GM12878 (cell line): ENCODE measurements at regions not wholly inside any gene's neighbourhood (a gene's known extent, or its start where the extent isn't known, plus 50 kb on each side); places are given as distances from the start of the nearest gene placed in this dataset.

Experiments used
- ATAC-seq: fragments of 200-7000 bp; cut with Tn5 transposase; 3 replicates; pipeline ENCODE4 v1.9.1; 2020; ENCODE audit warnings: mild to moderate bottlenecking, moderate library complexity
- BruUV-seq: library from RNA; stranded (reverse); fragments of 400-500 nt; replicated peaks from 2 replicates; lab custom pipeline; 2021; lab: Mats Ljungman, UMichigan
- CTCF ChIA-PET: fragments of 300-600 bp; sonication (Branson Sonifier 250); formaldehyde crosslinking; extraction: SDS; loops from one replicate; lab custom pipeline; 2021; ENCODE audit warnings: inconsistent platforms; lab: Yijun Ruan, JAX
- POLR2A ChIA-PET: fragments of 350-600 bp; formaldehyde crosslinking; extraction: SDS; loops from one replicate; lab custom pipeline; 2021; ENCODE audit warnings: inconsistent platforms; lab: Charles Lee
- RAD21 ChIA-PET: fragments of 300-600 bp; sonication (Branson Sonifier 250); formaldehyde crosslinking; loops from one replicate; lab custom pipeline; 2023; ENCODE audit warnings: antibody characterized with exemption; ENCODE audit not compliant: unreplicated experiment; lab: Charles Lee
- SMC1A ChIA-PET: fragments of 300-600 bp; sonication (Branson Sonifier 250); formaldehyde crosslinking; loops from one replicate; lab custom pipeline; 2023; ENCODE audit not compliant: unreplicated experiment, uncharacterized antibody; lab: Charles Lee
- DNase-seq: peaks from one replicate; pipeline ENCODE4 v3.0.0-alpha.2; 2011; ENCODE audit warnings: low read depth, low spot score
- FAIRE-seq: peaks from 3 replicates; lab custom pipeline; 2011; peaks lifted over from hg19 to GRCh38; lab: Jason Lieb, UNC
- H2AFZ ChIP-seq: 2 replicates; pipeline ENCODE4 v1.6.0; 2011; ENCODE audit warnings: low read depth, low read length, control low read depth; ENCODE audit not compliant: control insufficient read depth
- H3K27ac ChIP-seq: 2 replicates; pipeline ENCODE4 v1.5.1; 2011; ENCODE audit warnings: control low read depth; ENCODE audit not compliant: control insufficient read depth, insufficient read depth
- H3K27me3 ChIP-seq, 2 experiments: replicated peaks in 1 of 2; 2 replicates each; pipeline versions ENCODE4 v1.6.0 to v1.6.1; 2011; ENCODE audit warnings: low read length in 1 of 2; ENCODE audit not compliant: control insufficient read depth in 2 of 2, insufficient read depth in 2 of 2
- H3K36me3 ChIP-seq, 2 experiments: 2 replicates each; pipeline ENCODE4 v1.5.1; 2011; ENCODE audit warnings: low read length in 1 of 2; ENCODE audit not compliant: control insufficient read depth in 2 of 2, insufficient read depth in 2 of 2
- H3K4me1 ChIP-seq: 2 replicates; pipeline ENCODE4 v1.6.1; 2011; ENCODE audit warnings: mild to moderate bottlenecking, low read length, moderate library complexity, mixed read lengths; ENCODE audit not compliant: control insufficient read depth, insufficient read depth
- H3K4me2 ChIP-seq: 2 replicates; pipeline ENCODE4 v1.6.0; 2011; ENCODE audit warnings: control low read depth; ENCODE audit not compliant: control insufficient read depth, insufficient read depth
- H3K4me3 ChIP-seq: fragments of 200-600 bp; sonication (generic); 2 replicates; pipeline ENCODE4 v1.5.1; 2016
- H3K79me2 ChIP-seq: 2 replicates; pipeline ENCODE4 v1.6.0; 2011; ENCODE audit warnings: low read length; ENCODE audit not compliant: control insufficient read depth, insufficient read depth
- H3K9ac ChIP-seq: 2 replicates; pipeline ENCODE4 v1.8.0; 2011; ENCODE audit warnings: low read length, control low read depth, mixed read lengths; ENCODE audit not compliant: control insufficient read depth, insufficient read depth
- H3K9me3 ChIP-seq: replicated peaks from 3 replicates; pipeline ENCODE4 v1.5.1; 2011; ENCODE audit warnings: mild to moderate bottlenecking, low read length; ENCODE audit not compliant: control insufficient read depth, insufficient read depth
- H4K20me1 ChIP-seq: 2 replicates; pipeline ENCODE4 v1.6.0; 2011; ENCODE audit not compliant: control insufficient read depth, insufficient read depth
- HDGF ChIP-seq: fragments of 450-650 bp; IDR thresholded peaks from 2 replicates; pipeline ENCODE4 v1.6.1; 2016; ENCODE audit warnings: antibody characterized with exemption
- JUNB ChIP-seq: IDR thresholded peaks from 2 replicates; pipeline ENCODE4 v1.6.1; 2016; ENCODE audit warnings: antibody characterized with exemption, mild to moderate bottlenecking
- JUND ChIP-seq: IDR thresholded peaks from 2 replicates; pipeline ENCODE4 v1.6.1; 2012; ENCODE audit warnings: low read depth, mild to moderate bottlenecking, low read length, improper control_type of control experiment, moderate library complexity
- MEF2A ChIP-seq: IDR thresholded peaks from 2 replicates; pipeline ENCODE4 v1.6.1; 2011; ENCODE audit warnings: low read depth, mild to moderate bottlenecking, low read length, moderate library complexity; ENCODE audit not compliant: insufficient read depth
- RAD21 ChIP-seq: IDR thresholded peaks from 2 replicates; pipeline ENCODE4 v1.6.1; 2011; ENCODE audit warnings: mild to moderate bottlenecking, low read depth, low read length, moderate library complexity; ENCODE audit not compliant: insufficient read depth
- RELA ChIP-seq: fragments of 450-650 bp; IDR thresholded peaks from 2 replicates; pipeline ENCODE4 v1.8.0; 2014; ENCODE audit warnings: borderline replicate concordance; ENCODE audit not compliant: partially characterized antibody
- SMAD1 ChIP-seq: fragments of 450-650 bp; IDR thresholded peaks from 2 replicates; pipeline ENCODE4 v1.6.1; 2018; ENCODE audit warnings: mild to moderate bottlenecking, low read depth; ENCODE audit not compliant: partially characterized antibody
- STAT1 ChIP-seq: fragments of 450-650 bp; conservative IDR thresholded peaks from 2 replicates; pipeline ENCODE4 v1.6.1; 2014; ENCODE audit warnings: antibody characterized with exemption, mild to moderate bottlenecking
- YY1 ChIP-seq: IDR thresholded peaks from 2 replicates; pipeline ENCODE4 v1.6.1; 2011; ENCODE audit warnings: low read depth, mild to moderate bottlenecking, low read length
- ZNF24 ChIP-seq: fragments of 450-650 bp; IDR thresholded peaks from 2 replicates; pipeline ENCODE4 v1.6.1; 2017; ENCODE audit warnings: antibody characterized with exemption, mild to moderate bottlenecking
- WGBS: methylation state at CpG from one replicate; pipeline ENCODE4 v1.1.6; 2016; ENCODE audit warnings: low lambda C conversion rate; ENCODE audit not compliant: insufficient replicate concordance, insufficient coverage; ENCODE audit errors: missing lambda C conversion rate; 5-methylcytosine and 5-hydroxymethylcytosine counted together
- in situ Hi-C: fragments of 300-500 bp; cut with MboI; formaldehyde crosslinking; loops from 9 replicates; pipeline ENCODE4 v1.14.3; 2018; ENCODE audit warnings: mixed read lengths
- intact Hi-C: fragments of 100-400 bp; cut with micrococcal nuclease; formaldehyde crosslinking; loops from one replicate; pipeline ENCODE4 v1.14.2; 2022; ENCODE audit not compliant: unreplicated experiment
- TF ChIP-seq, protein P1 (sequence below): IDR thresholded peaks from 2 replicates; pipeline ENCODE4 v1.6.1; 2011; ENCODE audit warnings: borderline replicate concordance, low read depth, mild to moderate bottlenecking, moderate library complexity, low read length; ENCODE audit not compliant: insufficient read depth, poor library complexity, severe bottlenecking
- TF ChIP-seq, protein P2 (sequence below): fragments of 450-650 bp; IDR thresholded peaks from 2 replicates; pipeline ENCODE4 v1.6.1; 2017; ENCODE audit warnings: borderline replicate concordance
- TF ChIP-seq, protein P3 (sequence below): IDR thresholded peaks from 2 replicates; pipeline ENCODE4 v1.6.1; 2011; ENCODE audit warnings: low read depth, low read length, improper control_type of control experiment, borderline replicate concordance
- TF ChIP-seq, protein P4 (sequence below), 3 experiments: IDR thresholded peaks in 2 of 3; conservative IDR thresholded peaks in 1 of 3; 2 replicates each; pipeline ENCODE4 v1.5.1; 2011; ENCODE audit warnings: low read depth in 3 of 3, low read length in 3 of 3, mild to moderate bottlenecking in 3 of 3, control low read depth in 2 of 3, moderate library complexity in 2 of 3, inconsistent platforms in 1 of 3, mixed read lengths in 1 of 3; ENCODE audit not compliant: control insufficient read depth in 2 of 3, insufficient read depth in 1 of 3; ENCODE audit errors: extremely low read depth in 1 of 3
- TF ChIP-seq, protein P5 (sequence below): fragments of 450-650 bp; IDR thresholded peaks from 2 replicates; pipeline ENCODE4 v1.6.1; 2016; ENCODE audit warnings: mild to moderate bottlenecking

DNA sequence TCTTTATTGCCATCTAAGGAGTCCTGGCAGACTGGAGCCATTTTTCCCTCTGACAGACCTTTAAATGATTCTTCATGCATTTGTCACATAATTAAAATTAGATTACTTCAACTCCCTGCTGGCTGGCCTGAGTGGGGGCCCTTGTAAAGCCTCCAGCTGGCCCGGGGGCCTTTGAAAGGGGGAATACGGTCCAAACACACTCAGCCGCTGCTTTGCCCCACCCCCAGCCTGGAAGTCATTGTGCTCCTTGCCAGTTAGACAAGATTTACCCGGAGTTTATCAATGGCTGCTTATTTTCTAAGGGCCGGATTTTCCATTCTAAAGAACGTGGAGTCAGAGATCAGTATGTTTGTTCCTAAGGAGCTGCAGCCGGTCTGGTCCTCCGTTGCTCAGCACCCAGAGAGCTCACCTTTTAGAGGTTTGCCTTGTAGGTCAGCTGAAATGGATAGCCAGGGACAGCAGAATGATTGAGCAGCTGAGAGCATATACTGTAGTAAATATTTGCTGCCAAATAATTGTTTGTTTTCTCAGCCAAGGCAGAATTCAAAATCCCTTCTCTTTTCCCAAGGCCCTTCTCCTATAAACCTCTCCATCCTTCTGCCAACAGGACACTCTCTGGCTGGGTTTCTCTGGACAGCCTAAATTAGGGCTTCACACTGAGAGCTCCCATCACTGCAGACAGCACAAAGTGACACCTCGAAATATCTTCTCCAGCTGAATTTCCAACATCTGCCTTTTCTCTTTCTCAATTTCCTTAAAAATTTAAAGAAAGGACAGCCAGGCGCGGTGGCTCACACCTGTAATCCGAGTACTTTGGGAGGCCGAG lies 68.4 kb upstream of the RBM24 start:
- H3K27me3 ChIP-seq = no peaks in the 10 kb centered on the region
- CTCF ChIA-PET = no interaction called here
- H3K36me3 ChIP-seq = no peaks in the 10 kb centered on the region
- no peaks in the 10 kb centered on the region for H3K79me2 ChIP-seq
- TF ChIP-seq ZNF24 (no peak), RELA (no peak), MEF2A (no peak), STAT1 (no peak), SMAD1 (no peak), YY1 (no peak), JUNB (no peak), JUND (no peak), RAD21 (no peak), HDGF (no peak)
- TF ChIP-seq, protein P1, sequence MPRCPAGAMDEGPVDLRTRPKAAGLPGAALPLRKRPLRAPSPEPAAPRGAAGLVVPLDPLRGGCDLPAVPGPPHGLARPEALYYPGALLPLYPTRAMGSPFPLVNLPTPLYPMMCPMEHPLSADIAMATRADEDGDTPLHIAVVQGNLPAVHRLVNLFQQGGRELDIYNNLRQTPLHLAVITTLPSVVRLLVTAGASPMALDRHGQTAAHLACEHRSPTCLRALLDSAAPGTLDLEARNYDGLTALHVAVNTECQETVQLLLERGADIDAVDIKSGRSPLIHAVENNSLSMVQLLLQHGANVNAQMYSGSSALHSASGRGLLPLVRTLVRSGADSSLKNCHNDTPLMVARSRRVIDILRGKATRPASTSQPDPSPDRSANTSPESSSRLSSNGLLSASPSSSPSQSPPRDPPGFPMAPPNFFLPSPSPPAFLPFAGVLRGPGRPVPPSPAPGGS = no peak
- TF ChIP-seq, protein P2, sequence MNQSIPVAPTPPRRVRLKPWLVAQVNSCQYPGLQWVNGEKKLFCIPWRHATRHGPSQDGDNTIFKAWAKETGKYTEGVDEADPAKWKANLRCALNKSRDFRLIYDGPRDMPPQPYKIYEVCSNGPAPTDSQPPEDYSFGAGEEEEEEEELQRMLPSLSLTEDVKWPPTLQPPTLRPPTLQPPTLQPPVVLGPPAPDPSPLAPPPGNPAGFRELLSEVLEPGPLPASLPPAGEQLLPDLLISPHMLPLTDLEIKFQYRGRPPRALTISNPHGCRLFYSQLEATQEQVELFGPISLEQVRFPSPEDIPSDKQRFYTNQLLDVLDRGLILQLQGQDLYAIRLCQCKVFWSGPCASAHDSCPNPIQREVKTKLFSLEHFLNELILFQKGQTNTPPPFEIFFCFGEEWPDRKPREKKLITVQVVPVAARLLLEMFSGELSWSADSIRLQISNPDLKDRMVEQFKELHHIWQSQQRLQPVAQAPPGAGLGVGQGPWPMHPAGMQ = no peak
- TF ChIP-seq, protein P3, sequence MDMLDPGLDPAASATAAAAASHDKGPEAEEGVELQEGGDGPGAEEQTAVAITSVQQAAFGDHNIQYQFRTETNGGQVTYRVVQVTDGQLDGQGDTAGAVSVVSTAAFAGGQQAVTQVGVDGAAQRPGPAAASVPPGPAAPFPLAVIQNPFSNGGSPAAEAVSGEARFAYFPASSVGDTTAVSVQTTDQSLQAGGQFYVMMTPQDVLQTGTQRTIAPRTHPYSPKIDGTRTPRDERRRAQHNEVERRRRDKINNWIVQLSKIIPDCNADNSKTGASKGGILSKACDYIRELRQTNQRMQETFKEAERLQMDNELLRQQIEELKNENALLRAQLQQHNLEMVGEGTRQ = no peak
- TF ChIP-seq, protein P4, sequence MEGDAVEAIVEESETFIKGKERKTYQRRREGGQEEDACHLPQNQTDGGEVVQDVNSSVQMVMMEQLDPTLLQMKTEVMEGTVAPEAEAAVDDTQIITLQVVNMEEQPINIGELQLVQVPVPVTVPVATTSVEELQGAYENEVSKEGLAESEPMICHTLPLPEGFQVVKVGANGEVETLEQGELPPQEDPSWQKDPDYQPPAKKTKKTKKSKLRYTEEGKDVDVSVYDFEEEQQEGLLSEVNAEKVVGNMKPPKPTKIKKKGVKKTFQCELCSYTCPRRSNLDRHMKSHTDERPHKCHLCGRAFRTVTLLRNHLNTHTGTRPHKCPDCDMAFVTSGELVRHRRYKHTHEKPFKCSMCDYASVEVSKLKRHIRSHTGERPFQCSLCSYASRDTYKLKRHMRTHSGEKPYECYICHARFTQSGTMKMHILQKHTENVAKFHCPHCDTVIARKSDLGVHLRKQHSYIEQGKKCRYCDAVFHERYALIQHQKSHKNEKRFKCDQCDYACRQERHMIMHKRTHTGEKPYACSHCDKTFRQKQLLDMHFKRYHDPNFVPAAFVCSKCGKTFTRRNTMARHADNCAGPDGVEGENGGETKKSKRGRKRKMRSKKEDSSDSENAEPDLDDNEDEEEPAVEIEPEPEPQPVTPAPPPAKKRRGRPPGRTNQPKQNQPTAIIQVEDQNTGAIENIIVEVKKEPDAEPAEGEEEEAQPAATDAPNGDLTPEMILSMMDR (IDR thresholded peaks at IDR 0.05 in 2 of 3, conservative IDR thresholded peaks at IDR 0.05 in 1 of 3; ENCODE audit: control insufficient read depth in 2 of 3, extremely low read depth in 1 of 3, insufficient read depth in 1 of 3, low read depth in 3 of 3, low read length in 3 of 3) = no peak
- TF ChIP-seq, protein P5, sequence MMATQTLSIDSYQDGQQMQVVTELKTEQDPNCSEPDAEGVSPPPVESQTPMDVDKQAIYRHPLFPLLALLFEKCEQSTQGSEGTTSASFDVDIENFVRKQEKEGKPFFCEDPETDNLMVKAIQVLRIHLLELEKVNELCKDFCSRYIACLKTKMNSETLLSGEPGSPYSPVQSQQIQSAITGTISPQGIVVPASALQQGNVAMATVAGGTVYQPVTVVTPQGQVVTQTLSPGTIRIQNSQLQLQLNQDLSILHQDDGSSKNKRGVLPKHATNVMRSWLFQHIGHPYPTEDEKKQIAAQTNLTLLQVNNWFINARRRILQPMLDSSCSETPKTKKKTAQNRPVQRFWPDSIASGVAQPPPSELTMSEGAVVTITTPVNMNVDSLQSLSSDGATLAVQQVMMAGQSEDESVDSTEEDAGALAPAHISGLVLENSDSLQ = no peak
- TF ChIP-seq, all 136 proteins: peak for 0
- no peak overlapping the region for H3K9ac ChIP-seq
- H3K9me3 ChIP-seq = no peaks in the 10 kb centered on the region
- H3K4me3 ChIP-seq = no peak overlapping the region
- SMC1A ChIA-PET = no interaction called here
- ATAC-seq (no peak), DNase-seq (no peak), FAIRE-seq (no peak)
- 39% methylated on average over 13 of the region's 13 CpGs for WGBS
- no peaks in the 10 kb centered on the region for H3K4me1 ChIP-seq
- POLR2A ChIA-PET = no interaction called here
- RAD21 ChIA-PET = interaction anchor here (0.7 kb wide), 1 partner anchor 182 kb away, joined by 3 read pairs; no protein-coding TSS in a partner anchor
- H3K4me2 ChIP-seq = no peak overlapping the region
- in situ Hi-C loops (no loop called here), intact Hi-C loops (no loop called here)
- H4K20me1 ChIP-seq = no peaks in the 10 kb centered on the region
- BruUV-seq = no TSS peak
- no peak overlapping the region for H3K27ac ChIP-seq
- H2AFZ ChIP-seq = no peak overlapping the region
